HepG2 (cell line): ENCODE measurements at regions not wholly inside any gene's neighbourhood (a gene's known extent, or its start where the extent isn't known, plus 50 kb on each side); places are given as distances from the start of the nearest gene placed in this dataset.
A peak's percentile ranks its signal among the peaks of the same experiment; 100 is the strongest.

Source experiments
- AKAP8 ChIP-seq: sonication (generic); formaldehyde crosslinking; IDR thresholded peaks from 2 replicates; pipeline ENCODE4 v1.5.1; 2020; ENCODE audit warnings: mild to moderate bottlenecking, missing genetic modification reagents
- CERS6 ChIP-seq: sonication (generic); formaldehyde crosslinking; IDR thresholded peaks from 2 replicates; pipeline ENCODE4 v1.5.0; 2020; ENCODE audit warnings: missing genetic modification reagents
- ESRRA ChIP-seq: sonication (generic); formaldehyde crosslinking; IDR thresholded peaks from 2 replicates; pipeline ENCODE4 v1.5.1; 2020; ENCODE audit warnings: mild to moderate bottlenecking, low read depth, missing genetic modification reagents
- HOXA5 ChIP-seq: sonication (generic); formaldehyde crosslinking; IDR thresholded peaks from 2 replicates; pipeline ENCODE4 v1.4.0; 2020; ENCODE audit warnings: missing genetic modification reagents
- MED1 ChIP-seq: sonication (generic); formaldehyde crosslinking; IDR thresholded peaks from 2 replicates; pipeline ENCODE4 v1.4.0; 2020; ENCODE audit warnings: missing genetic modification reagents
- MEF2D ChIP-seq: sonication (generic); formaldehyde crosslinking; IDR thresholded peaks from 2 replicates; pipeline ENCODE4 v1.5.1; 2020; ENCODE audit warnings: mild to moderate bottlenecking, missing genetic modification reagents
- NFIB ChIP-seq: sonication (generic); formaldehyde crosslinking; IDR thresholded peaks from 2 replicates; pipeline ENCODE4 v1.9.0; 2021; ENCODE audit warnings: missing genetic modification reagents, mild to moderate bottlenecking, borderline replicate concordance
- PLRG1 ChIP-seq: fragments of 450-650 bp; conservative IDR thresholded peaks from 2 replicates; pipeline ENCODE4 v1.6.1; 2016
- RBM22 ChIP-seq: fragments of 200-400 bp; formaldehyde crosslinking; optimal IDR thresholded peaks from 2 replicates; pipeline ENCODE3; 2017; ENCODE audit warnings: mild to moderate bottlenecking, low read length, moderate library complexity
- SAFB2 ChIP-seq: sonication (generic); formaldehyde crosslinking; IDR thresholded peaks from 2 replicates; pipeline ENCODE4 v1.5.1; 2020; ENCODE audit warnings: missing genetic modification reagents, low read depth, mild to moderate bottlenecking, borderline replicate concordance
- SP1 ChIP-seq, 2 experiments: fragments of 450-650 bp in 1 of 2; sonication (generic) in 1 of 2; formaldehyde crosslinking in 1 of 2; IDR thresholded peaks; 2 replicates each; pipeline versions ENCODE4 v1.4.0 to v1.6.1; 2016 to 2020; ENCODE audit warnings: missing genetic modification reagents in 1 of 2
- SRF ChIP-seq: IDR thresholded peaks from 2 replicates; pipeline ENCODE4 v1.6.1; 2011; ENCODE audit warnings: mild to moderate bottlenecking, low read depth, low read length, moderate library complexity
- SRSF9 ChIP-seq: fragments of 200-400 bp; formaldehyde crosslinking; IDR thresholded peaks from 2 replicates; pipeline ENCODE4 v1.6.1; 2018; ENCODE audit warnings: borderline replicate concordance, mild to moderate bottlenecking, low read depth, low read length; ENCODE audit not compliant: insufficient read depth, poor library complexity, severe bottlenecking
- TBP ChIP-seq: sonication (generic); formaldehyde crosslinking; IDR thresholded peaks from 2 replicates; pipeline ENCODE4 v1.5.0; 2020; ENCODE audit warnings: missing genetic modification reagents
- YEATS2 ChIP-seq: sonication (generic); formaldehyde crosslinking; IDR thresholded peaks from 2 replicates; pipeline ENCODE4 v1.4.0; 2020; ENCODE audit warnings: missing genetic modification reagents, borderline replicate concordance
- YEATS4 ChIP-seq: sonication (generic); formaldehyde crosslinking; IDR thresholded peaks from 2 replicates; pipeline ENCODE4 v1.4.0; 2020; ENCODE audit warnings: missing genetic modification reagents, borderline replicate concordance
- ZHX2 ChIP-seq, 2 experiments: sonication (generic) in 1 of 2; formaldehyde crosslinking in 1 of 2; IDR thresholded peaks; 2 replicates each; pipeline versions ENCODE4 v1.6.1 to v1.9.0; 2014 to 2022; ENCODE audit warnings: antibody characterized with exemption in 1 of 2, borderline replicate concordance in 1 of 2, inconsistent platforms in 1 of 2, low read depth in 1 of 2, missing genetic modification reagents in 1 of 2
- ZNF101 ChIP-seq: sonication (generic); formaldehyde crosslinking; IDR thresholded peaks from 2 replicates; pipeline ENCODE4 v1.4.0; 2020; ENCODE audit warnings: mild to moderate bottlenecking, low read depth, missing genetic modification reagents, borderline replicate concordance
- ZNF414 ChIP-seq: sonication (generic); formaldehyde crosslinking; IDR thresholded peaks from 2 replicates; pipeline ENCODE4 v1.5.0; 2020; ENCODE audit warnings: missing genetic modification reagents
- ZNF552 ChIP-seq: sonication (generic); formaldehyde crosslinking; IDR thresholded peaks from 2 replicates; pipeline ENCODE4 v1.9.0; 2022; ENCODE audit warnings: missing genetic modification reagents, mild to moderate bottlenecking, borderline replicate concordance
- ZNF557 ChIP-seq: sonication (generic); formaldehyde crosslinking; IDR thresholded peaks from 2 replicates; pipeline ENCODE4 v1.4.0; 2020; ENCODE audit warnings: missing genetic modification reagents
- ZNF572 ChIP-seq: sonication (generic); formaldehyde crosslinking; IDR thresholded peaks from 2 replicates; pipeline ENCODE4 v1.5.1; 2020; ENCODE audit warnings: mild to moderate bottlenecking, missing genetic modification reagents
- ZNF747 ChIP-seq: sonication (generic); formaldehyde crosslinking; IDR thresholded peaks from 2 replicates; pipeline ENCODE4 v1.8.1; 2023; ENCODE audit warnings: missing genetic modification reagents, mild to moderate bottlenecking, borderline replicate concordance

- no peak for TF ChIP-seq ZHX2 (IDR thresholded peaks at IDR 0.05; ENCODE audit: low read depth)
- TF ChIP-seq ZHX2 (CRISPR knock-in tag; IDR thresholded peaks at IDR 0.05; ENCODE audit: borderline replicate concordance): no peak
- TF ChIP-seq PLRG1: no peak
- no peak for TF ChIP-seq MED1 (CRISPR knock-in tag)
- no peak for TF ChIP-seq ZNF414 (CRISPR knock-in tag)
- no peak for TF ChIP-seq SRSF9
- peak; percentile 36; the same call in 1 of the 2 replicates for TF ChIP-seq ZNF557 (CRISPR knock-in tag)
- no peak for TF ChIP-seq ZNF552 (CRISPR knock-in tag)
- no peak for TF ChIP-seq ZNF101
- no peak for TF ChIP-seq MEF2D (CRISPR knock-in tag)
- TF ChIP-seq YEATS4 (CRISPR knock-in tag): 0 out of 2 replicates have a peak, but pooled peaks have one; percentile 13
- no peak for TF ChIP-seq RBM22
- no peak for TF ChIP-seq HOXA5 (CRISPR knock-in tag)
- no peak for TF ChIP-seq AKAP8 (CRISPR knock-in tag)
- TF ChIP-seq ZNF747 (CRISPR knock-in tag): no peak
- TF ChIP-seq TBP (CRISPR knock-in tag): no peak
- no peak for TF ChIP-seq NFIB (CRISPR knock-in tag)
- TF ChIP-seq ESRRA (CRISPR knock-in tag): no peak
- TF ChIP-seq CERS6 (CRISPR knock-in tag): no peak
- TF ChIP-seq SRF: 0 out of 2 replicates have a peak, but pooled peaks have one; percentile 8
- TF ChIP-seq SAFB2 (CRISPR knock-in tag): no peak
- no peak for TF ChIP-seq ZNF572 (CRISPR knock-in tag)
- TF ChIP-seq SP1 (IDR thresholded peaks at IDR 0.05): no peak
- TF ChIP-seq SP1 (CRISPR knock-in tag; IDR thresholded peaks at IDR 0.05): no peak
- no peak for TF ChIP-seq YEATS2 (CRISPR knock-in tag)
Observed at GRCh38 chr6:113642001-113642713, 215.0 kb upstream of the MARCKS start (continued).
